ENCODE measurements at regions not wholly inside any gene's neighbourhood (a gene's known extent, or its start where the extent isn't known, plus 50 kb on each side); places are given as distances from the start of the nearest gene placed in this dataset.

GRCh38 chrX:139058831-139059495 lies 347.4 kb upstream of the FGF13 start (continued):
- TF ChIP-seq, protein P1, sequence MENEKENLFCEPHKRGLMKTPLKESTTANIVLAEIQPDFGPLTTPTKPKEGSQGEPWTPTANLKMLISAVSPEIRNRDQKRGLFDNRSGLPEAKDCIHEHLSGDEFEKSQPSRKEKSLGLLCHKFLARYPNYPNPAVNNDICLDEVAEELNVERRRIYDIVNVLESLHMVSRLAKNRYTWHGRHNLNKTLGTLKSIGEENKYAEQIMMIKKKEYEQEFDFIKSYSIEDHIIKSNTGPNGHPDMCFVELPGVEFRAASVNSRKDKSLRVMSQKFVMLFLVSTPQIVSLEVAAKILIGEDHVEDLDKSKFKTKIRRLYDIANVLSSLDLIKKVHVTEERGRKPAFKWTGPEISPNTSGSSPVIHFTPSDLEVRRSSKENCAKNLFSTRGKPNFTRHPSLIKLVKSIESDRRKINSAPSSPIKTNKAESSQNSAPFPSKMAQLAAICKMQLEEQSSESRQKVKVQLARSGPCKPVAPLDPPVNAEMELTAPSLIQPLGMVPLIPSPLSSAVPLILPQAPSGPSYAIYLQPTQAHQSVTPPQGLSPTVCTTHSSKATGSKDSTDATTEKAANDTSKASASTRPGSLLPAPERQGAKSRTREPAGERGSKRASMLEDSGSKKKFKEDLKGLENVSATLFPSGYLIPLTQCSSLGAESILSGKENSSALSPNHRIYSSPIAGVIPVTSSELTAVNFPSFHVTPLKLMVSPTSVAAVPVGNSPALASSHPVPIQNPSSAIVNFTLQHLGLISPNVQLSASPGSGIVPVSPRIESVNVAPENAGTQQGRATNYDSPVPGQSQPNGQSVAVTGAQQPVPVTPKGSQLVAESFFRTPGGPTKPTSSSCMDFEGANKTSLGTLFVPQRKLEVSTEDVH (IDR thresholded peaks at IDR 0.05; ENCODE audit: low read depth, partially characterized antibody) = no peak
- TF ChIP-seq ZNF644 (tag; IDR thresholded peaks at IDR 0.05; ENCODE audit: low read depth) (no peak), SPI1 (IDR thresholded peaks at IDR 0.05; ENCODE audit: borderline replicate concordance, low read depth, low read length) (no peak)
- TF ChIP-seq, protein P2, sequence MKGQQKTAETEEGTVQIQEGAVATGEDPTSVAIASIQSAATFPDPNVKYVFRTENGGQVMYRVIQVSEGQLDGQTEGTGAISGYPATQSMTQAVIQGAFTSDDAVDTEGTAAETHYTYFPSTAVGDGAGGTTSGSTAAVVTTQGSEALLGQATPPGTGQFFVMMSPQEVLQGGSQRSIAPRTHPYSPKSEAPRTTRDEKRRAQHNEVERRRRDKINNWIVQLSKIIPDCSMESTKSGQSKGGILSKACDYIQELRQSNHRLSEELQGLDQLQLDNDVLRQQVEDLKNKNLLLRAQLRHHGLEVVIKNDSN (CRISPR knock-in tag; IDR thresholded peaks at IDR 0.05) = no peak

DNA sequence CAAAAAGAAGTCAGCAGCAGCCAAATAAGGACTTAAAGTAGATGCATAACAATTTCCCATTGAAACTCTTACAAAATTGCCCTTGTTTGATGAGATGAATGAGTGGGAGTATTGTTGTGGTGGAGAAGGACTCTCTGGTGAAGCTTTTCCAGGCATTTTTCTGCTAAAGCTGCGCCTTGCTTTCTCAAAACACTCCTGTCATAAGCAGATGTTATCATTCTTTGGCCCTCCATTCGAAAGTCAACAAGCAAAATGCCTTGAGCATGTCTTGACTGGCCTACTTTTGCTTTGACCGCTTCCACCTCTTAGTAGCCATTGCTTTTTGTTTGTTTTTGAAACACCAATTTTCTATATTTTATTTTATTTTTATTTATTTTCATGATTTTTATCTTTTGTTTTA lies 340.9 kb upstream of the FGF13 start:
- Histone ChIP-seq H3K9me1 (ENCODE audit: control insufficient read depth, insufficient read depth, low read length) (no peaks in the 10 kb centered on the region), H3K9me3 (replicated peaks; ENCODE audit: control insufficient read depth, insufficient read depth, low read depth, low read length) (no peaks in the 10 kb centered on the region), H4K20me1 (replicated peaks; ENCODE audit: control insufficient read depth, insufficient read depth, low read length) (no peaks in the 10 kb centered on the region), H3K27ac (ENCODE audit: extremely low read depth, low read depth, low read length) (no peak overlapping the region), H2AFZ (ENCODE audit: low read depth, low read length) (no peak overlapping the region), H3K4me3 (no peak overlapping the region), H3K4me1 (replicated peaks in 1 of 2; ENCODE audit: control insufficient read depth in 2 of 2, insufficient read depth in 2 of 2, low read length in 2 of 2) (no peaks in the 10 kb centered on the region), H3K27me3 (ENCODE audit: control insufficient read depth in 2 of 2, insufficient read depth in 2 of 2, low read length in 2 of 2) (no peaks in the 10 kb centered on the region), H3K36me3 (ENCODE audit: control insufficient read depth, insufficient read depth, low read length) (no peaks in the 10 kb centered on the region), H3K9ac (ENCODE audit: insufficient read depth in 1 of 2, low read depth in 2 of 2, low read length in 2 of 2) (no peak overlapping the region), H3K79me2 (ENCODE audit: control insufficient read depth, insufficient read depth, low read length) (no peaks in the 10 kb centered on the region), H3K4me2 (ENCODE audit: insufficient read depth, low read length) (no peak overlapping the region)
- ChIA-PET CTCF (ENCODE audit: low intra/inter-chr PET ratio) (no interaction called here), POLR2A (no interaction called here)
- no peak for TF ChIP-seq RBM15 (IDR thresholded peaks at IDR 0.05; ENCODE audit: insufficient read depth, low read length)
- 0 out of 4 replicates have a peak, but pooled peaks of 1 of the 2 experiments have one; percentile 22 for TF ChIP-seq FOXA3 (CRISPR knock-in tag; conservative IDR thresholded peaks at IDR 0.05 in 1 of 2, IDR thresholded peaks at IDR 0.05 in 1 of 2)
- in situ Hi-C loops (cut with MboI) (no loop called here), intact Hi-C loops (cut with micrococcal nuclease) (no loop called here)
- 19% methylated on average over 3 of the region's 3 CpGs for WGBS (ENCODE audit: insufficient coverage, low coverage, missing lambda C conversion rate)
- FAIRE-seq (no peak), ATAC-seq (no peak), DNase-seq (ENCODE audit: extremely low read depth in 1 of 4, low spot score in 3 of 4) (no peak)
- BruUV-seq (replicated peaks) = no TSS peak
